GM12878 (cell line): ENCODE measurements at regions not wholly inside any gene's neighbourhood (a gene's known extent, or its start where the extent isn't known, plus 50 kb on each side); places are given as distances from the start of the nearest gene placed in this dataset.
"Not testable (repeated sequence)": the region's sequence is repeated elsewhere in the genome, so short reads cannot be mapped to it uniquely, and the experiment has no call there.

ENCODE experiments used
- EZH2 ChIP-seq: IDR thresholded peaks from 2 replicates; pipeline ENCODE4 v1.6.1; 2012; ENCODE audit warnings: low read depth, mild to moderate bottlenecking, control low read depth, inconsistent platforms, low read length, borderline replicate concordance; ENCODE audit not compliant: control insufficient read depth
- GABPA ChIP-seq: IDR thresholded peaks from 2 replicates; pipeline ENCODE4 v1.6.1; 2014; ENCODE audit warnings: antibody characterized with exemption, low read depth, mild to moderate bottlenecking, inconsistent platforms
- MXI1 ChIP-seq: fragments of 150-350 bp; IDR thresholded peaks from 2 replicates; pipeline ENCODE4 v1.6.1; 2011; ENCODE audit warnings: low read depth, mild to moderate bottlenecking, inconsistent platforms, low read length, improper control_type of control experiment
- NR2C2 ChIP-seq: IDR thresholded peaks from 2 replicates; pipeline ENCODE4 v1.6.1; 2011; ENCODE audit warnings: borderline replicate concordance, low read depth; ENCODE audit not compliant: control insufficient read depth, insufficient read length
- POLR2A ChIP-seq: IDR thresholded peaks from 2 replicates; pipeline ENCODE4 v1.6.1; 2011; ENCODE audit warnings: low read depth, mild to moderate bottlenecking, low read length
- RCOR1 ChIP-seq: conservative IDR thresholded peaks from 2 replicates; pipeline ENCODE4 v1.6.1; 2012; ENCODE audit warnings: low read depth, low read length, improper control_type of control experiment
- SP1 ChIP-seq: IDR thresholded peaks from one replicate; pipeline ENCODE4 v1.6.1; 2011; ENCODE audit warnings: low read depth, low read length
- SUZ12 ChIP-seq: fragments of 200-600 bp; sonication (generic); IDR thresholded peaks from one replicate; pipeline ENCODE4 v1.6.1; 2018; ENCODE audit warnings: antibody characterized with exemption, mild to moderate bottlenecking; ENCODE audit not compliant: unreplicated experiment
- YY1 ChIP-seq: IDR thresholded peaks from 2 replicates; pipeline ENCODE4 v1.6.1; 2011; ENCODE audit warnings: low read depth, mild to moderate bottlenecking, low read length
- ZNF207 ChIP-seq: fragments of 450-650 bp; IDR thresholded peaks from 2 replicates; pipeline ENCODE4 v1.6.1; 2014; ENCODE audit warnings: antibody characterized with exemption, mild to moderate bottlenecking, borderline replicate concordance
- ZNF274 ChIP-seq: IDR thresholded peaks from one replicate; pipeline ENCODE4 v1.8.0; 2011; ENCODE audit not compliant: insufficient read length, insufficient read depth
- TF ChIP-seq, protein P1 (sequence below), 3 experiments: IDR thresholded peaks in 2 of 3; conservative IDR thresholded peaks in 1 of 3; 2 replicates each; pipeline ENCODE4 v1.5.1; 2011; ENCODE audit warnings: low read depth in 3 of 3, low read length in 3 of 3, mild to moderate bottlenecking in 3 of 3, control low read depth in 2 of 3, moderate library complexity in 2 of 3, inconsistent platforms in 1 of 3, mixed read lengths in 1 of 3; ENCODE audit not compliant: control insufficient read depth in 2 of 3, insufficient read depth in 1 of 3; ENCODE audit errors: extremely low read depth in 1 of 3
- TF ChIP-seq, protein P2 (sequence below): IDR thresholded peaks from 2 replicates; pipeline ENCODE4 v1.6.1; 2012; ENCODE audit warnings: low read depth, low read length, improper control_type of control experiment
- TF ChIP-seq, protein P3 (sequence below): IDR thresholded peaks from 2 replicates; pipeline ENCODE4 v1.6.1; 2012; ENCODE audit warnings: low read length, inconsistent platforms

DNA sequence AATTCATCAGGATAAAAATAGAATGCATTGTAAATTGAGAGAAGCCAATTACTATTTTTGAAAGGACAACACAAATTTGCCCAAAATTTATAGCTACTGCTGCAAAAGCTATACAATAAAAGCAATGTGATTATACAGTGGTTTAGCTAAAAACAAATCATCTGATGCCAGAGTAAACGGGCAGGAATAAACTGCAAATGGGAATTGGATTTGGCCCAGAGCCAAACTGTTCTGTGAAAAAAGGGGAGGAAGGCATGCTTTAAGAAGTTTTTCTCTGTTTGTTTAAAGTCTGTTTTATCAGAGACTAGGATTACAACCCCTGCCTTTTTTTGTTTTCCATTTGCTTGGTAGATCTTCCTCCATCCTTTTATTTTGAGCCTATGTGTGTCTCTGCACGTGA is 317.5 kb downstream of the LMO7 start:
- TF ChIP-seq, protein P1, sequence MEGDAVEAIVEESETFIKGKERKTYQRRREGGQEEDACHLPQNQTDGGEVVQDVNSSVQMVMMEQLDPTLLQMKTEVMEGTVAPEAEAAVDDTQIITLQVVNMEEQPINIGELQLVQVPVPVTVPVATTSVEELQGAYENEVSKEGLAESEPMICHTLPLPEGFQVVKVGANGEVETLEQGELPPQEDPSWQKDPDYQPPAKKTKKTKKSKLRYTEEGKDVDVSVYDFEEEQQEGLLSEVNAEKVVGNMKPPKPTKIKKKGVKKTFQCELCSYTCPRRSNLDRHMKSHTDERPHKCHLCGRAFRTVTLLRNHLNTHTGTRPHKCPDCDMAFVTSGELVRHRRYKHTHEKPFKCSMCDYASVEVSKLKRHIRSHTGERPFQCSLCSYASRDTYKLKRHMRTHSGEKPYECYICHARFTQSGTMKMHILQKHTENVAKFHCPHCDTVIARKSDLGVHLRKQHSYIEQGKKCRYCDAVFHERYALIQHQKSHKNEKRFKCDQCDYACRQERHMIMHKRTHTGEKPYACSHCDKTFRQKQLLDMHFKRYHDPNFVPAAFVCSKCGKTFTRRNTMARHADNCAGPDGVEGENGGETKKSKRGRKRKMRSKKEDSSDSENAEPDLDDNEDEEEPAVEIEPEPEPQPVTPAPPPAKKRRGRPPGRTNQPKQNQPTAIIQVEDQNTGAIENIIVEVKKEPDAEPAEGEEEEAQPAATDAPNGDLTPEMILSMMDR (IDR thresholded peaks at IDR 0.05 in 2 of 3, conservative IDR thresholded peaks at IDR 0.05 in 1 of 3; ENCODE audit: control insufficient read depth in 2 of 3, extremely low read depth in 1 of 3, insufficient read depth in 1 of 3, low read depth in 3 of 3, low read length in 3 of 3), result not testable (repeated sequence)
- not testable (repeated sequence) for TF ChIP-seq SP1, ZNF274, POLR2A, ZNF207, RCOR1, YY1, EZH2, SUZ12, MXI1, GABPA, NR2C2
- TF ChIP-seq, protein P2, sequence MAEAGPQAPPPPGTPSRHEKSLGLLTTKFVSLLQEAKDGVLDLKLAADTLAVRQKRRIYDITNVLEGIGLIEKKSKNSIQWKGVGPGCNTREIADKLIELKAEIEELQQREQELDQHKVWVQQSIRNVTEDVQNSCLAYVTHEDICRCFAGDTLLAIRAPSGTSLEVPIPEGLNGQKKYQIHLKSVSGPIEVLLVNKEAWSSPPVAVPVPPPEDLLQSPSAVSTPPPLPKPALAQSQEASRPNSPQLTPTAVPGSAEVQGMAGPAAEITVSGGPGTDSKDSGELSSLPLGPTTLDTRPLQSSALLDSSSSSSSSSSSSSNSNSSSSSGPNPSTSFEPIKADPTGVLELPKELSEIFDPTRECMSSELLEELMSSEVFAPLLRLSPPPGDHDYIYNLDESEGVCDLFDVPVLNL, result not testable (repeated sequence)
- TF ChIP-seq, protein P3, sequence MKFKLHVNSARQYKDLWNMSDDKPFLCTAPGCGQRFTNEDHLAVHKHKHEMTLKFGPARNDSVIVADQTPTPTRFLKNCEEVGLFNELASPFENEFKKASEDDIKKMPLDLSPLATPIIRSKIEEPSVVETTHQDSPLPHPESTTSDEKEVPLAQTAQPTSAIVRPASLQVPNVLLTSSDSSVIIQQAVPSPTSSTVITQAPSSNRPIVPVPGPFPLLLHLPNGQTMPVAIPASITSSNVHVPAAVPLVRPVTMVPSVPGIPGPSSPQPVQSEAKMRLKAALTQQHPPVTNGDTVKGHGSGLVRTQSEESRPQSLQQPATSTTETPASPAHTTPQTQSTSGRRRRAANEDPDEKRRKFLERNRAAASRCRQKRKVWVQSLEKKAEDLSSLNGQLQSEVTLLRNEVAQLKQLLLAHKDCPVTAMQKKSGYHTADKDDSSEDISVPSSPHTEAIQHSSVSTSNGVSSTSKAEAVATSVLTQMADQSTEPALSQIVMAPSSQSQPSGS, result not testable (repeated sequence)
